Activated naive CD4-positive, alpha-beta T cell treated with anti-CD3 and anti-CD28 coated beads, Interleukin-2, amount 10 ng/mL, durations not matched to agents 7 days and 5 days (primary cell): ENCODE measurements at regions not wholly inside any gene's neighbourhood (a gene's known extent, or its start where the extent isn't known, plus 50 kb on each side); places are given as distances from the start of the nearest gene placed in this dataset.
A peak's percentile ranks its signal among the peaks of the same experiment; 100 is the strongest.

Experiments
- CTCF ChIA-PET: fragments of 350-600 bp; sonication (Branson Sonifier 250); formaldehyde crosslinking; loops from one replicate; lab custom pipeline; 2021; ENCODE audit warnings: antibody characterized with exemption; lab: Charles Lee
- DNase-seq: peaks from one replicate; pipeline ENCODE4 v3.0.0-alpha.2; 2020
- H3K27ac Mint-ChIP-seq: one replicate; pipeline ENCODE4 v1.8.0; 2021; ENCODE audit warnings: mild to moderate bottlenecking, moderate library complexity, mixed read lengths
- H3K27me3 Mint-ChIP-seq: one replicate; pipeline ENCODE4 v1.8.0; 2021; ENCODE audit warnings: mild to moderate bottlenecking, mixed read lengths
- H3K36me3 Mint-ChIP-seq: one replicate; pipeline ENCODE4 v1.8.0; 2021; ENCODE audit warnings: mixed read lengths
- H3K4me1 Mint-ChIP-seq: one replicate; pipeline ENCODE4 v1.8.0; 2021; ENCODE audit warnings: mixed read lengths
- H3K4me3 Mint-ChIP-seq: one replicate; pipeline ENCODE4 v1.8.0; 2021; ENCODE audit warnings: mild to moderate bottlenecking, moderate library complexity, mixed read lengths
- H3K9me3 Mint-ChIP-seq: one replicate; pipeline ENCODE4 v1.8.0; 2021; ENCODE audit warnings: mixed read lengths

DNA sequence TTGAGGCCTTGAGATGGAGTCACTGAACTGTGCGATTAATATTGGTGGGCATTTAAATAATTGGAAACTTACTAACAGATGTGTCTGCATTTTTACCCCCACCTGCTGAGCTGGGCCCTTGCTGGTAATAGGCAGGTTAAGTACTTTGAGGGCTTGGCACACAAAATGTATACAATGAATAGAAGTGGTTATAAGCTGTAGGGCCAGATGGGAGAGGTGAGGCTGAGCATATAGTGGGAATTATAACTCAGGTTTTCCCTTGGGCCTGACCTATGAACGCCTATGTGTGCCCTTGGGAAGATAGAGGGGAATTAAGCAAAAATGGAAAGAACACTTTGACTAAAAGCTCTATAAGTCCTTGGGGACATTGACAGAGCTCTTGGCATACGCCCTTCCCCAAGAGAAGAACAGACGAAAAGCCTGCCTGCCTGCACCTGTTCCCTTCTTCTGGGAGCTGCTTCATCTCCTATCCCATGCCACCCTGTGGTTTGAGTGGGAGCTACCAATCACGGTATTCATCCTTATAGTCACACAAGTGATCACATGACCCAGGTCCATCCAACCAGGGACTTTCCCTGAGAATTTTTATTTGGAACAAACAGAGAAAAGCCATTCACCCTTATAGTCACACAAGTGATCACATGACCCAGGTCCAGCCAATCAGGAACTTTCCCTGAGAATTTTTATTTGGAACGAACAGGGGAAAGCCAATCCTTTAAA is 260.7 kb upstream of the CSF3R start:
- H3K9me3 Mint-ChIP-seq = no peaks in the 10 kb centered on the region
- no peak for DNase-seq
- H3K36me3 Mint-ChIP-seq = no peaks in the 10 kb centered on the region
- peaks cover 26% of the 10 kb centered on the region for H3K27me3 Mint-ChIP-seq
- H3K4me1 Mint-ChIP-seq = no peaks in the 10 kb centered on the region
- CTCF ChIA-PET = interaction anchor here (1.3 kb wide), 1 partner anchor 42 kb away, joined by 3 read pairs; no protein-coding TSS in a partner anchor
- H3K4me3 Mint-ChIP-seq = no peak overlapping the region
- H3K27ac Mint-ChIP-seq = no peak overlapping the region

GRCh38 chr1:36741066-36741465 is 258.4 kb upstream of the CSF3R start:
- DNase-seq = no peak
- Mint-ChIP-seq H3K27me3 (peaks cover 43% of the 10 kb centered on the region), H3K9me3 (no peaks in the 10 kb centered on the region), H3K27ac (no peak overlapping the region), H3K4me1 (no peaks in the 10 kb centered on the region), H3K4me3 (no peak overlapping the region), H3K36me3 (no peaks in the 10 kb centered on the region)
- CTCF ChIA-PET = no interaction called here

GRCh38 chr1:36740446-36740845 is 257.7 kb upstream of the CSF3R start:
- Mint-ChIP-seq H3K36me3 (no peaks in the 10 kb centered on the region), H3K27me3 (peaks cover 49% of the 10 kb centered on the region), H3K4me1 (no peaks in the 10 kb centered on the region), H3K27ac (no peak overlapping the region), H3K4me3 (no peak overlapping the region), H3K9me3 (no peaks in the 10 kb centered on the region)
- CTCF ChIA-PET = no interaction called here
- DNase-seq = no peak

DNA sequence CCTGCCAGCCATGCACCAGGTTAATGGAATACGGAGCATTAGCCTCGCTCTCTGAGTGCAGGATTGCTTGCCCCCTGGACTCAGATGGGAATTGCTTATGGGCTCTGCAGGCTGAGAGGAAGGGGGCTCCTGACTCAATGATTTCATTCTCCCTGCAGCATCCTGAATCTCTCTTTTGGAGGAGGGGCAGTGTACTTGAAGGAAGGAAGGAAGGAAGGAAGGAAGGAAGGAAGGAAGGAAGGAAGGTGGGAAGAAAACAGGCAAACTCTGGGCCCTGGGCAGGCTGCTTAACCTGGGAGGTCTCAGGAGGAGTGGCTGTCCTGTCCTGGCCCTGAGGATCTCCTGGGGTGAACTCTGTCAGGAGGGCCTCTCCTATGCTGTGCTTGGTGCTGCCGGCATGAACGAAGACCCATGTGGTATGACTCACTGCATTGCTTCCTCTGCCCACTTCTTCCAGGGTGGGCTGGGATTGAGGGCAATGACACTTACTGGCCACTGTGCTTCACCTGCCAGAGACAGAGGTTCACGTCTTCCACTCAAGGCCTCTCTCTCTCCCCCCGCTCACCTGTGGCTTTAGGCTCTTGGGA is 257.1 kb upstream of the CSF3R start:
- CTCF ChIA-PET = no interaction called here
- Mint-ChIP-seq H3K27ac (no peak overlapping the region), H3K9me3 (no peaks in the 10 kb centered on the region), H3K36me3 (no peaks in the 10 kb centered on the region), H3K4me1 (no peaks in the 10 kb centered on the region), H3K27me3 (peaks cover 55% of the 10 kb centered on the region), H3K4me3 (no peak overlapping the region)
- DNase-seq = no peak

DNA sequence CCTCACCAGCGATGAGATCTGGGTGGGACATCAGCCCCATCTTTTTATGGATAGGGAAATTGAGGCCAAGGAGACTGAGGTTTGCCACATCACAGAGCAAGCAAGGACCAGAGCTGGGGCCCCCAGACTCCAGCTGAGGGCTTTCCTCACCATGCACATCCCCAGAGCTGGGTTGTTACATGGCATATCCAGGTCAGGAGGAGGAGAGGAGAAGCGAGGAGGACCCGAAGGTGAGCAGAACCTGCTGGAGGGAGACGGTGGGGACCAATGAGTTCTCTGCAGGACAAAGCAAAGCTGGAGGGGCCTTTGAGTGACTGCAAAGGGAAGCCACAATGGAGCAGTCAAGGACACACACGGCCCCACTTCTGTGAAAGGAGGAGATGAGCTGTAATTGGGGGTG is 255.5 kb upstream of the CSF3R start:
- H3K27ac Mint-ChIP-seq = no peak overlapping the region
- H3K4me3 Mint-ChIP-seq = no peak overlapping the region
- no peaks in the 10 kb centered on the region for H3K9me3 Mint-ChIP-seq
- CTCF ChIA-PET = no interaction called here
- no peaks in the 10 kb centered on the region for H3K36me3 Mint-ChIP-seq
- no peaks in the 10 kb centered on the region for H3K4me1 Mint-ChIP-seq
- peaks cover 64% of the 10 kb centered on the region for H3K27me3 Mint-ChIP-seq
- DNase-seq = no peak

DNA sequence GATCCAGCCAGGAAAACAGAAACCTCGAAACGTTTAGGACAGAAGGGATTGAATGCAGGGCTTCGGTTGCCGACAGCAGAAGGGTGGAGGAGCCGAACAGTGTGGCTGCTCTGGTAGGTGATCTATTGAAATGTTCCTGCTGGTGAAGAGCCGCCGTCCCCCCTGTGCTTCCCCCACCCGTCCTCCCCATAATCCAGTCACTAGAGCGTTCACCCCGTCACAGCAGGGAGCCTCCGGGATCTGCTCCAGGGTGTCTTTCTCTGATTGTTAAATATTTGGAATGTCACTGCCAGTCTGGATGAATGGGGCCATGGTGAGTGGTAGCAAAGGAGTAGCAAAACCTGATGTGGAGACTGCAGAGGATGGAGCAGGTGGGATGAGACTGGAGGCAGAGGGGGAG is 255.1 kb upstream of the CSF3R start:
- Mint-ChIP-seq H3K27me3 (peaks cover 66% of the 10 kb centered on the region), H3K27ac (no peak overlapping the region), H3K9me3 (no peaks in the 10 kb centered on the region), H3K36me3 (no peaks in the 10 kb centered on the region), H3K4me1 (no peaks in the 10 kb centered on the region), H3K4me3 (no peak overlapping the region)
- DNase-seq = no peak
- CTCF ChIA-PET = no interaction called here

DNA sequence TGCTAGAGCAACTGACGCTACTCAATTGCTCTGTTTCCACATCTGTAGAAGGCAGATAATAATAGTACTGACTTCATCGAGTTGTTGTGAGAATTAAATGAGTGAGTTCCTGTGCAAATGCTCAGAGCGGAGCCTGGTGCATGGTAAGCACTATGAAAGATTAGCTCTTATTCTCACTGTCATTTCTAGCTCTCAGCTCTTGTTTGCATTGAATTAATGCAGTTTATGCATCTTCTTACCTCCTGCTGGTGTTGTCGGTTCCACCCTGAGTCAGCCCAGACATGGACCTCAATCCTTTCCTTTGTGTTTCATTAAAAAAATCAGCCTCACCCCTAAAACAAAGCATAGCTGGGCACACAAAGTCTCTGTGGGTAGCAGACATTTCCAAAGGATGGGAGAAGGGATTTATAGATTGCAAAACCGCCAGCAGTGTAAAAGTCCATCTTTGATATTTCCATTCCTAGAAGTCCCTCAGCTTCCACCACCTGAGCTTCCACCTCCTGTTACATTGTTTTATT is 254.4 kb upstream of the CSF3R start:
- Mint-ChIP-seq H3K4me3 (no peak overlapping the region), H3K27me3 (peaks cover 72% of the 10 kb centered on the region)
- CTCF ChIA-PET = no interaction called here

DNA sequence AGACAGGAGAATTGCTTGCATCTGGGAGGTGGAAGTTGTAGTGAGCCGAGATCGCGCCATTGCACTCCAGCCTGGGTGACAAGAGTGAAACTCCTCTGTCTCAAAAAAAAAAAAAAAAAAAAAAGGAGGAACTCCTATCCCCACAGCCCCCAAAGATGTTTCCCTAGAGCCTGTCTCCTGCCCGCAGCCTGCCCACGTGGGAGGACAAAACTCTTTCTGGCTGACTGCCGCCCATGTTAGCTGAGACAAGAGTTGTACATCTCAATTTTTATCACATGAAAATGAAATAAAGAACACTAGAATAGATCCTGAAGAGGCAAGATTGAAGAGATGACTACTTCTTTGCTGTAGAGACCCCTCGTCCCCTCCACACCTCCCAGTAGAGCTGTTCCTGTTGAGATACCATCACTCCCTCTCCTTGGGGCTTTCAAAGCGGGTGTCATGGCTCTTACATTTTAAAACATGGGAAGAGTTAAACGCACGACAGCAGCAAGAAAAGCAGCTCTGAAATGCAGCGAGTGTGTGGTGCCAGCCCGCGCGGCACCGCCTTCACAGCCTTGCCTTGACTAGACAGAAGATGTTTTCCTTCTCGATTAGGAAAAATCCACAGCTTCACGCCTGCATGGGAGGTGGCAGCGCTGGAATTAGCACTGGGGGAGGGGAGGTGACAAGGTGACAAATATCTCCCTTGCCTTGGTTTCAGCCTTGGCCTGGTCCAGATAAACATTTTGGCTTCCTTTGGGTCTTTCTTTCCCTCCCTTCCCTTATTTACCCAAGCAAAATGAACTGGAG is 253.4 kb upstream of the CSF3R start:
- no peak for DNase-seq
- CTCF ChIA-PET = no interaction called here
- Mint-ChIP-seq H3K27ac (no peak overlapping the region), H3K9me3 (no peaks in the 10 kb centered on the region), H3K27me3 (peaks cover 78% of the 10 kb centered on the region), H3K4me1 (no peaks in the 10 kb centered on the region), H3K4me3 (no peak overlapping the region), H3K36me3 (no peaks in the 10 kb centered on the region)

More for the DNA sequence above, 254.4 kb upstream of the CSF3R start:
- Mint-ChIP-seq H3K36me3 (no peaks in the 10 kb centered on the region), H3K4me1 (no peaks in the 10 kb centered on the region), H3K9me3 (no peaks in the 10 kb centered on the region), H3K27ac (no peak overlapping the region)
- no peak for DNase-seq

GRCh38 chr1:36735436-36735835 is 252.7 kb upstream of the CSF3R start:
- Mint-ChIP-seq H3K4me3 (no peak overlapping the region), H3K27me3 (peaks cover 85% of the 10 kb centered on the region), H3K27ac (no peak overlapping the region), H3K36me3 (no peaks in the 10 kb centered on the region), H3K9me3 (no peaks in the 10 kb centered on the region), H3K4me1 (no peaks in the 10 kb centered on the region)
- no peak for DNase-seq
- CTCF ChIA-PET = no interaction called here

- no peak for DNase-seq
- Mint-ChIP-seq H3K4me3 (no peak overlapping the region), H3K4me1 (peaks cover 5% of the 10 kb centered on the region), H3K36me3 (no peaks in the 10 kb centered on the region), H3K9me3 (no peaks in the 10 kb centered on the region), H3K27ac (no peak overlapping the region), H3K27me3 (peaks cover 86% of the 10 kb centered on the region)
- CTCF ChIA-PET = no interaction called here
Observed at GRCh38 chr1:36734356-36734755, 251.6 kb upstream of the CSF3R start.

GRCh38 chr1:36733748-36734147 is 251.0 kb upstream of the CSF3R start:
- no peak overlapping the region for H3K27ac Mint-ChIP-seq
- no peaks in the 10 kb centered on the region for H3K36me3 Mint-ChIP-seq
- CTCF ChIA-PET = no interaction called here
- H3K4me3 Mint-ChIP-seq = no peak overlapping the region
- H3K9me3 Mint-ChIP-seq = no peaks in the 10 kb centered on the region
- peaks cover 5% of the 10 kb centered on the region for H3K4me1 Mint-ChIP-seq
- no peak for DNase-seq
- peaks cover 86% of the 10 kb centered on the region for H3K27me3 Mint-ChIP-seq

DNA sequence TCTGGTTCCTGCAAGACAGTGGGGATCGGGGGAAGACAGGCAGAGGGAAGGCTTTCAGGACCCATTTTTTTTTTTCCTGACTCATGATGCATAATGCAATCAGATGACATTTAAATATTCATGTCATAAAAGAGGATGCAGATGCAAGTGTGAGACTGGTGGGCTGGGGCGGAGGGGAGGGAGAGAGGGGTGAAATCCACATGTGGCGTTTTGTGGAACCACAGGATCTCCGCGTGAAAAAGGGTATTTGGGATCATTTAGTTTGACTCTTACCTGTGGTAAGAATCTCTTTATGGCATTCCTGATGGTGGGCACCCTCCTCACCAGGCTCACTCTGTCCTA is 249.3 kb upstream of the CSF3R start:
- H3K27me3 Mint-ChIP-seq = peaks cover 77% of the 10 kb centered on the region
- CTCF ChIA-PET = interaction anchor here (0.6 kb wide), 1 partner anchor 1446 kb away, joined by 3 read pairs; no protein-coding TSS in a partner anchor
- no peak overlapping the region for H3K4me3 Mint-ChIP-seq
- no peaks in the 10 kb centered on the region for H3K36me3 Mint-ChIP-seq
- H3K4me1 Mint-ChIP-seq = peaks cover 5% of the 10 kb centered on the region
- DNase-seq = no peak
- no peak overlapping the region for H3K27ac Mint-ChIP-seq
- no peaks in the 10 kb centered on the region for H3K9me3 Mint-ChIP-seq

DNA sequence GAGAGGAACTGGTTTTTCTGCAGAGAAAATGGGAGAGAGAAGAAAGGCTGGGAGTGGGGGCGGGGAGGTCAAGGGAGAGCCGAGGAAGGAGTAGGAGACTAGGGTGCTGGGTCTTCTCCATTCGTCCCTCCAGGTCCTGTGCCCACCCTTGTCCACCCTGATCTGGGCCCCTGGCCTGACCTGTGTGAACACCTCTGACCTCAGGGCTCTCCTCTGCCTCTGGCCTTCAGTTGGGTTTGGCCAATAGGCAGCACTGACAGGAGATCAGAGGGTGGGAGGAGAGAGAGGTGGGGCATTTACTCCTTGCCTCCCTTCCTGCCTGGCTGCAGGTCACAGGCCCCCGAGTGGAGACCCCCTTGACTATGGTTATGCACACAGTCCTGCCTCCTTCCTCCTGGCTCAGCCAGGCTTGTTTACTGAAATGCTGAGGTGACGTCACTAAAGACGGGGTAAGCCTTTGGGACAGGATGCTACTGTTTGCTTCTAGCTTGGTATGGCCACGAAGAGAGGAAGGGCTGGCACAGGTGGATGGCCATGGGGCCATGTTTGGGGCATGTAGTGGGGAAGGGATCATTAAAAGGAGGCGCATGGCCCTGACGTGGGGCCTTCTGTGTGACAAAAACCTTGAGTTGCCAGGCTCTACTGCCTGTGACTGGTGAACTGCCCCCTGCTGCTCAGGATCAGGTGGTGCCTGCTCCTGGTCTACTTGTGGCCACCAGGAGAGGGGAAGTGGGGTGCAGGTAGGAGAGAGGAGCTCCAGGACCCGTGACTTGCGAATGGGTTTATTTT is 248.7 kb upstream of the CSF3R start:
- H3K27ac Mint-ChIP-seq = peak overlapping the region; percentile 24
- H3K4me3 Mint-ChIP-seq = no peak overlapping the region
- no peaks in the 10 kb centered on the region for H3K36me3 Mint-ChIP-seq
- peaks cover 72% of the 10 kb centered on the region for H3K27me3 Mint-ChIP-seq
- H3K4me1 Mint-ChIP-seq = peaks cover 5% of the 10 kb centered on the region
- H3K9me3 Mint-ChIP-seq = no peaks in the 10 kb centered on the region
- DNase-seq = no peak
- CTCF ChIA-PET = no interaction called here

DNA sequence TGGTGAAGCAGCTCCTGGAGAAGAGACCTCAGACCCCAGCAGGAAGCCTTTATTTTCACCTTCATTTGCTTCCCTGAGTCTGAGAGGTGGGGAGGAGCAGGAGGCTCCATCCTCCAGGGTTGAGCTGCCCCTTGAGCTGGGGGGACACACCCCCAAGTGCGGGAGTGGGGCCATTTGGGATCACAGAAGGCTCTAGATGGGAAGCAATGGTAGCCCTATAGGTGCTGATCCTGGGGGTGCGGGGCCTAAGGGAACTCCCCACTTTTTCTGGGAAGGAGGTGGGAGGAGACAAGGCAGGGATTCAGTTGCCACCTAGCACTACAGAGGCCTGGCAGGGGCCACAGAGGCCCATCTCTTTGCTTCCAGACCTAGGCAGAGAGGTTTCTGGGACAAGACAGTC is 247.9 kb upstream of the CSF3R start:
- H3K4me3 Mint-ChIP-seq = no peak overlapping the region
- H3K36me3 Mint-ChIP-seq = no peaks in the 10 kb centered on the region
- CTCF ChIA-PET = no interaction called here
- H3K4me1 Mint-ChIP-seq = peaks cover 5% of the 10 kb centered on the region
- no peaks in the 10 kb centered on the region for H3K9me3 Mint-ChIP-seq
- H3K27me3 Mint-ChIP-seq = peaks cover 63% of the 10 kb centered on the region
- no peak overlapping the region for H3K27ac Mint-ChIP-seq
- DNase-seq = no peak
